Memory B cell (primary cell): ENCODE measurements at regions not wholly inside any gene's neighbourhood (a gene's known extent, or its start where the extent isn't known, plus 50 kb on each side); places are given as distances from the start of the nearest gene placed in this dataset.
"Not testable (repeated sequence)": the region's sequence is repeated elsewhere in the genome, so short reads cannot be mapped to it uniquely, and the experiment has no call there.

ENCODE experiments used
- ATAC-seq: fragments of 150-1000 bp; cut with Tn5 transposase; 2 replicates; pipeline ENCODE4 v1.10.0; 2021; ENCODE audit warnings: low read depth, mild to moderate bottlenecking, moderate library complexity
- DNase-seq, 2 donors: peaks; one replicate each; pipeline ENCODE4 v3.0.0; 2022; ENCODE audit warnings: low spot score in 2 of 2
- H3K27ac Mint-ChIP-seq: one replicate; pipeline ENCODE4 v1.8.0; 2022; ENCODE audit warnings: mild to moderate bottlenecking, moderate library complexity, mixed read lengths
- H3K27me3 Mint-ChIP-seq: one replicate; pipeline ENCODE4 v1.8.0; 2022; ENCODE audit warnings: mixed read lengths
- H3K36me3 Mint-ChIP-seq: one replicate; pipeline ENCODE4 v1.8.0; 2022; ENCODE audit warnings: mild to moderate bottlenecking, mixed read lengths
- H3K4me1 Mint-ChIP-seq: one replicate; pipeline ENCODE4 v1.8.0; 2022; ENCODE audit warnings: mixed read lengths
- H3K4me3 Mint-ChIP-seq: one replicate; pipeline ENCODE4 v1.8.0; 2022; ENCODE audit warnings: mild to moderate bottlenecking, moderate library complexity, mixed read lengths
- H3K9me3 Mint-ChIP-seq: one replicate; pipeline ENCODE4 v1.8.0; 2022; ENCODE audit warnings: mixed read lengths

DNA sequence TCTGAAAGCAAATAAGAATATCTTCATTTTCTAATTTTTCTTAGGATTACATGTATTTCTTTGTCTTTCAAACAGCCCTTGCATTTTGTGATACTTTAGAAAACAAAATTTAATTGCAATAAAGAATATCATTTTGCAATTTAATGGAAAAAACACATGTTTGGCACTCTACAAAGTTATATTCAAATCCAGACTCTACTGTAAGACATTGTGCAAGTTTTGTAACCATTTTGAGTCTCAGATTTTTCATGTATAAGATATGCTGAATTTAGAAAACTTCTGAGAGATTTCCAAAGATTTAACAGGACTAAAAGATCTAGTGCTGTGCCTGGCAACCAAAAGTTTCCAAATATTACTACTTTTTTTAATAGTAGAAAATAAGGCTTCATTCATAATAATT lies 187.1 kb upstream of the AGTR1 start:
- DNase-seq = no peak
- H3K4me1 Mint-ChIP-seq = no peaks in the 10 kb centered on the region
- H3K36me3 Mint-ChIP-seq = no peaks in the 10 kb centered on the region
- no peak for ATAC-seq
- no peak overlapping the region for H3K27ac Mint-ChIP-seq
- H3K27me3 Mint-ChIP-seq = no peaks in the 10 kb centered on the region
- H3K9me3 Mint-ChIP-seq = peaks cover 5% of the 10 kb centered on the region
- no peak overlapping the region for H3K4me3 Mint-ChIP-seq

- Mint-ChIP-seq H3K27me3 (no peaks in the 10 kb centered on the region), H3K27ac (no peak overlapping the region), H3K4me3 (no peak overlapping the region), H3K36me3 (no peaks in the 10 kb centered on the region), H3K9me3 (peaks cover 1% of the 10 kb centered on the region), H3K4me1 (no peaks in the 10 kb centered on the region)
- ATAC-seq = no peak
- DNase-seq = no peak
Measured at GRCh38 chr3:148512648-148513047, 185.1 kb upstream of the AGTR1 start.

- Mint-ChIP-seq H3K9me3 (peaks cover 1% of the 10 kb centered on the region), H3K27me3 (no peaks in the 10 kb centered on the region), H3K27ac (no peak overlapping the region), H3K4me3 (no peak overlapping the region), H3K4me1 (no peaks in the 10 kb centered on the region), H3K36me3 (no peaks in the 10 kb centered on the region)
- no peak for ATAC-seq
- DNase-seq = no peak
Measured at GRCh38 chr3:148513096-148513543, 184.6 kb upstream of the AGTR1 start.

GRCh38 chr3:148518520-148518919 lies 179.2 kb upstream of the AGTR1 start:
- no peaks in the 10 kb centered on the region for H3K36me3 Mint-ChIP-seq
- peaks cover 3% of the 10 kb centered on the region for H3K9me3 Mint-ChIP-seq
- H3K27me3 Mint-ChIP-seq = no peaks in the 10 kb centered on the region
- no peak for ATAC-seq
- H3K27ac Mint-ChIP-seq = no peak overlapping the region
- H3K4me1 Mint-ChIP-seq = no peaks in the 10 kb centered on the region
- no peak overlapping the region for H3K4me3 Mint-ChIP-seq
- no peak for DNase-seq

- ATAC-seq, H3K36me3 Mint-ChIP-seq, H3K27ac Mint-ChIP-seq, H3K4me1 Mint-ChIP-seq, H3K9me3 Mint-ChIP-seq, H3K4me3 Mint-ChIP-seq, H3K27me3 Mint-ChIP-seq, DNase-seq: not testable (repeated sequence)
Measured at GRCh38 chr3:148525621-148526020, 172.1 kb upstream of the AGTR1 start.

DNA sequence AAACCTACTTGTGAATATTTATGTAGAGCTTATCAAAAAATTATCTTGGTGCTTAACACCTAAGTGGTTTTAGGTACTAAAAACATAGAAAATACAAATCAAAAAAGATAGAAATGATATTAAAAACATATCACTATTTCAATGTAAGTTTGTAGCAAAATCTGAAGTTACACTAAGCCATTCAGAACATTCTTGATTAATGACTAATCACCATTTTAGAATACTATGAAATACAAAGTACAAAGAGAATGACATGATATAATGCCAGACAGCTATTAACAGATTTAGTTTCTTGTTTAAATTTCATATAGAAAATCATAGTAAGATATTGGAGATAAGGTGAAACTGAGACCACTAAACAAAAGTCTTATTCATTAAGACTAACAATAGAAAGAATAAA lies 169.7 kb upstream of the AGTR1 start:
- Mint-ChIP-seq H3K27ac (no peak overlapping the region), H3K4me1 (no peaks in the 10 kb centered on the region), H3K9me3 (peaks cover 5% of the 10 kb centered on the region), H3K36me3 (no peaks in the 10 kb centered on the region), H3K27me3 (no peaks in the 10 kb centered on the region), H3K4me3 (no peak overlapping the region)
- no peak for DNase-seq
- no peak for ATAC-seq

- no peaks in the 10 kb centered on the region for H3K36me3 Mint-ChIP-seq
- no peak overlapping the region for H3K27ac Mint-ChIP-seq
- H3K27me3 Mint-ChIP-seq = no peaks in the 10 kb centered on the region
- DNase-seq = no peak
- no peaks in the 10 kb centered on the region for H3K4me1 Mint-ChIP-seq
- H3K9me3 Mint-ChIP-seq = peaks cover 1% of the 10 kb centered on the region
- no peak overlapping the region for H3K4me3 Mint-ChIP-seq
- ATAC-seq = no peak
Measured at GRCh38 chr3:148531836-148532235, 165.9 kb upstream of the AGTR1 start.

GRCh38 chr3:148532326-148532725 lies 165.4 kb upstream of the AGTR1 start:
- H3K36me3 Mint-ChIP-seq = no peaks in the 10 kb centered on the region
- no peaks in the 10 kb centered on the region for H3K27me3 Mint-ChIP-seq
- no peaks in the 10 kb centered on the region for H3K4me1 Mint-ChIP-seq
- no peak overlapping the region for H3K4me3 Mint-ChIP-seq
- ATAC-seq (no peak), DNase-seq (no peak)
- H3K9me3 Mint-ChIP-seq = peaks cover 1% of the 10 kb centered on the region
- no peak overlapping the region for H3K27ac Mint-ChIP-seq

- H3K27ac Mint-ChIP-seq = no peak overlapping the region
- no peaks in the 10 kb centered on the region for H3K27me3 Mint-ChIP-seq
- ATAC-seq (no peak), DNase-seq (no peak)
- no peaks in the 10 kb centered on the region for H3K4me1 Mint-ChIP-seq
- H3K4me3 Mint-ChIP-seq = no peak overlapping the region
- H3K36me3 Mint-ChIP-seq = no peaks in the 10 kb centered on the region
- peaks cover 1% of the 10 kb centered on the region for H3K9me3 Mint-ChIP-seq
Measured at GRCh38 chr3:148532774-148533173, 164.9 kb upstream of the AGTR1 start.

- Mint-ChIP-seq H3K4me3 (no peak overlapping the region), H3K9me3 (no peaks in the 10 kb centered on the region), H3K27ac (no peak overlapping the region), H3K4me1 (no peaks in the 10 kb centered on the region), H3K36me3 (no peaks in the 10 kb centered on the region), H3K27me3 (no peaks in the 10 kb centered on the region)
- no peak for DNase-seq
- ATAC-seq = no peak
Measured at GRCh38 chr3:148534089-148534988, 163.4 kb upstream of the AGTR1 start.

GRCh38 chr3:148535001-148535400 lies 162.7 kb upstream of the AGTR1 start:
- DNase-seq (no peak), ATAC-seq (no peak)
- H3K27ac Mint-ChIP-seq = no peak overlapping the region
- H3K9me3 Mint-ChIP-seq = peaks cover 2% of the 10 kb centered on the region
- H3K4me3 Mint-ChIP-seq = no peak overlapping the region
- no peaks in the 10 kb centered on the region for H3K27me3 Mint-ChIP-seq
- no peaks in the 10 kb centered on the region for H3K4me1 Mint-ChIP-seq
- H3K36me3 Mint-ChIP-seq = no peaks in the 10 kb centered on the region

GRCh38 chr3:148540266-148540665 lies 157.4 kb upstream of the AGTR1 start:
- DNase-seq (no peak), ATAC-seq (no peak)
- H3K27ac Mint-ChIP-seq = no peak overlapping the region
- H3K36me3 Mint-ChIP-seq = no peaks in the 10 kb centered on the region
- H3K4me3 Mint-ChIP-seq = no peak overlapping the region
- no peaks in the 10 kb centered on the region for H3K27me3 Mint-ChIP-seq
- peaks cover 2% of the 10 kb centered on the region for H3K9me3 Mint-ChIP-seq
- no peaks in the 10 kb centered on the region for H3K4me1 Mint-ChIP-seq

GRCh38 chr3:148540851-148541250 lies 156.9 kb upstream of the AGTR1 start:
- no peaks in the 10 kb centered on the region for H3K27me3 Mint-ChIP-seq

GRCh38 chr3:148546959-148547358 lies 150.7 kb upstream of the AGTR1 start:
- no peak for DNase-seq
- no peak overlapping the region for H3K27ac Mint-ChIP-seq
- no peaks in the 10 kb centered on the region for H3K27me3 Mint-ChIP-seq
- H3K9me3 Mint-ChIP-seq = peaks cover 1% of the 10 kb centered on the region
- ATAC-seq = no peak
- no peak overlapping the region for H3K4me3 Mint-ChIP-seq
- H3K4me1 Mint-ChIP-seq = no peaks in the 10 kb centered on the region
- H3K36me3 Mint-ChIP-seq = no peaks in the 10 kb centered on the region

More at GRCh38 chr3:148540851-148541250, 156.9 kb upstream of the AGTR1 start:
- H3K27ac Mint-ChIP-seq = no peak overlapping the region
- H3K4me3 Mint-ChIP-seq = no peak overlapping the region
- no peaks in the 10 kb centered on the region for H3K36me3 Mint-ChIP-seq
- no peaks in the 10 kb centered on the region for H3K4me1 Mint-ChIP-seq
- DNase-seq = no peak
- ATAC-seq = no peak
- H3K9me3 Mint-ChIP-seq = peaks cover 2% of the 10 kb centered on the region

- ATAC-seq (no peak), DNase-seq (no peak)
- no peaks in the 10 kb centered on the region for H3K27me3 Mint-ChIP-seq
- no peak overlapping the region for H3K4me3 Mint-ChIP-seq
- H3K27ac Mint-ChIP-seq = no peak overlapping the region
- peaks cover 1% of the 10 kb centered on the region for H3K9me3 Mint-ChIP-seq
- H3K4me1 Mint-ChIP-seq = no peaks in the 10 kb centered on the region
- no peaks in the 10 kb centered on the region for H3K36me3 Mint-ChIP-seq
Measured at GRCh38 chr3:148551767-148552260, 145.9 kb upstream of the AGTR1 start.
